ENCODE measurements at regions not wholly inside any gene's neighbourhood (a gene's known extent, or its start where the extent isn't known, plus 50 kb on each side); places are given as distances from the start of the nearest gene placed in this dataset.
A peak's percentile ranks its signal among the peaks of the same experiment; 100 is the strongest.
"Not testable (repeated sequence)": the region's sequence is repeated elsewhere in the genome, so short reads cannot be mapped to it uniquely, and the experiment has no call there.

GRCh38 chr5:17064241-17064640, 128.2 kb upstream of the MYO10 start:
- intact Hi-C loops (cut with DNase I), result no loop called here
- DNase-seq (peak in 1 of 5 donors; percentile 23), FAIRE-seq (no peak)

GRCh38 chr5:17065458-17065857, 129.4 kb upstream of the MYO10 start:
- peaks cover 0 to 3% (median 0%) of the 10 kb centered on the region in 3 donors for H3K4me1 ChIP-seq (ENCODE audit: control insufficient read depth in 2 of 3, insufficient read depth in 2 of 3, low read depth in 1 of 3, low read length in 3 of 3)
- no peak for DNase-seq
- H3K27me3 ChIP-seq (ENCODE audit: control insufficient read depth, insufficient read depth, low read length), result no peaks in the 10 kb centered on the region
- no peak for FAIRE-seq
- no peak for TF ChIP-seq CTCF (IDR thresholded peaks at IDR 0.05; ENCODE audit: borderline replicate concordance, extremely low read depth, insufficient read depth)
- no peak overlapping the region for H3K9ac ChIP-seq (ENCODE audit: low read length in 3 of 3)
- H3K4me3 ChIP-seq (ENCODE audit: low read length in 3 of 3), result no peak overlapping the region
- H3K27ac ChIP-seq (ENCODE audit: low read depth in 2 of 2, low read length in 2 of 2), result no peak overlapping the region
- H3K36me3 ChIP-seq (ENCODE audit: control insufficient read depth in 2 of 3, insufficient read depth in 3 of 3, low read length in 3 of 3), result no peaks in the 10 kb centered on the region
- intact Hi-C loops (cut with DNase I), result no loop called here
- no peaks in the 10 kb centered on the region for H3K9me3 ChIP-seq (ENCODE audit: control insufficient read depth in 2 of 3, insufficient read depth in 1 of 3, low read length in 3 of 3)

More at GRCh38 chr5:17064241-17064640, 128.2 kb upstream of the MYO10 start:
- no peak overlapping the region for H3K4me3 ChIP-seq (ENCODE audit: low read length in 3 of 3)
- no peaks in the 10 kb centered on the region for H3K36me3 ChIP-seq (ENCODE audit: control insufficient read depth in 2 of 3, insufficient read depth in 3 of 3, low read length in 3 of 3)
- H3K27me3 ChIP-seq (ENCODE audit: control insufficient read depth, insufficient read depth, low read length), result no peaks in the 10 kb centered on the region
- H3K9ac ChIP-seq (ENCODE audit: low read length in 3 of 3), result no peak overlapping the region
- no peaks in the 10 kb centered on the region for H3K9me3 ChIP-seq (ENCODE audit: control insufficient read depth in 2 of 3, insufficient read depth in 1 of 3, low read length in 3 of 3)
- H3K27ac ChIP-seq (ENCODE audit: low read depth in 2 of 2, low read length in 2 of 2), result no peak overlapping the region
- no peak for TF ChIP-seq CTCF (IDR thresholded peaks at IDR 0.05; ENCODE audit: borderline replicate concordance, extremely low read depth, insufficient read depth)
- no peaks in the 10 kb centered on the region for H3K4me1 ChIP-seq (ENCODE audit: control insufficient read depth in 2 of 3, insufficient read depth in 2 of 3, low read depth in 1 of 3, low read length in 3 of 3)

DNA sequence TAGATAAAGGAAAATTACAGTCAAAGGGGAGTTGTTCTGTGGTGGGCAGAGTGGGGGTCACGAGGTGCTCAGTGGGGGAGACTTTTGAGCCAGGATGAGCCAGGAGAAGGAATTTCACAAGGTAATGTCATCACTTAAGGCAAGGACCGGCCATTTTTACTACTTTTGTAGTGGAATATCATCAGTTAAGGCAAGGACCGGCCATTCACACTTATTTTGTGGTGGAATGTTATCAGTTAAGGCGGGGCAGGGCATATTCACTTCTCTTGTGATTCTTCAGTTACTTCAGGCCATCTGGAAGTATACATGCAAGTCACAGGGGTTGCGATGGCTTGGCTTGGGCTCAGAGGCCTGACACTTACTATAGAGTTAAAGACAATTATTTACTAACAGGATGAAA, 129.9 kb upstream of the MYO10 start:
- FAIRE-seq; intact Hi-C loops (cut with DNase I): not testable (repeated sequence)

GRCh38 chr5:17067657-17068392, 131.7 kb upstream of the MYO10 start:
- Histone ChIP-seq H3K4me3 (ENCODE audit: low read length in 3 of 3) (no peak overlapping the region), H3K9me3 (ENCODE audit: control insufficient read depth in 2 of 3, insufficient read depth in 1 of 3, low read length in 3 of 3) (no peaks in the 10 kb centered on the region), H3K4me1 (ENCODE audit: control insufficient read depth in 2 of 3, insufficient read depth in 2 of 3, low read depth in 1 of 3, low read length in 3 of 3) (peaks cover 0 to 3% (median 0%) of the 10 kb centered on the region in 3 donors), H3K9ac (ENCODE audit: low read length in 3 of 3) (no peak overlapping the region), H3K27ac (ENCODE audit: low read depth in 2 of 2, low read length in 2 of 2) (no peak overlapping the region), H3K27me3 (ENCODE audit: control insufficient read depth, insufficient read depth, low read length) (no peaks in the 10 kb centered on the region), H3K36me3 (ENCODE audit: control insufficient read depth in 2 of 3, insufficient read depth in 3 of 3, low read length in 3 of 3) (no peaks in the 10 kb centered on the region)
- intact Hi-C loops (cut with DNase I), result no loop called here
- FAIRE-seq (no peak), DNase-seq (no peak)
- TF ChIP-seq CTCF (IDR thresholded peaks at IDR 0.05; ENCODE audit: borderline replicate concordance, extremely low read depth, insufficient read depth), result no peak

More for the DNA sequence above, 129.9 kb upstream of the MYO10 start:
- H3K9ac ChIP-seq (ENCODE audit: low read length in 3 of 3); H3K36me3 ChIP-seq (ENCODE audit: control insufficient read depth in 2 of 3, insufficient read depth in 3 of 3, low read length in 3 of 3); H3K4me1 ChIP-seq (ENCODE audit: control insufficient read depth in 2 of 3, insufficient read depth in 2 of 3, low read depth in 1 of 3, low read length in 3 of 3); H3K27me3 ChIP-seq (ENCODE audit: control insufficient read depth, insufficient read depth, low read length); DNase-seq; H3K4me3 ChIP-seq (ENCODE audit: low read length in 3 of 3); H3K27ac ChIP-seq (ENCODE audit: low read depth in 2 of 2, low read length in 2 of 2); H3K9me3 ChIP-seq (ENCODE audit: control insufficient read depth in 2 of 3, insufficient read depth in 1 of 3, low read length in 3 of 3): not testable (repeated sequence)

Measured in kidney (tissue), 13 donors.